ENCODE measurements at regions not wholly inside any gene's neighbourhood (a gene's known extent, or its start where the extent isn't known, plus 50 kb on each side); places are given as distances from the start of the nearest gene placed in this dataset.

- TF ChIP-seq CTCF (IDR thresholded peaks at IDR 0.05), result no peak
- TF ChIP-seq POLR2A (IDR thresholded peaks at IDR 0.05), result no peak
Observed at GRCh38 chr4:75338352-75338880, 175.8 kb downstream of the RCHY1 start.

Measured in lower leg skin (tissue), 3 donors.